Gastrocnemius medialis (tissue), 4 donors: ENCODE measurements at regions not wholly inside any gene's neighbourhood (a gene's known extent, or its start where the extent isn't known, plus 50 kb on each side); places are given as distances from the start of the nearest gene placed in this dataset.

Source experiments
- POLR2A ChIP-seq, 2 donors: fragments of 450-650 bp; IDR thresholded peaks; one replicate each; pipeline ENCODE4 v1.6.1; 2017; ENCODE audit warnings: antibody characterized with exemption in 2 of 2, mild to moderate bottlenecking in 2 of 2, moderate library complexity in 2 of 2
- TF ChIP-seq, protein P1 (sequence below), 5 experiments: fragments of 450-650 bp in 3 of 5; fragments of 200-600 bp in 2 of 5; sonication (generic) in 2 of 5; IDR thresholded peaks in 4 of 5; conservative IDR thresholded peaks in 1 of 5; 1 replicate in 4 of 5; 2 replicates in 1 of 5; pipeline ENCODE4 v1.5.1; 2016 to 2019; ENCODE audit warnings: antibody characterized with exemption in 5 of 5, mild to moderate bottlenecking in 3 of 5, moderate library complexity in 3 of 5

DNA sequence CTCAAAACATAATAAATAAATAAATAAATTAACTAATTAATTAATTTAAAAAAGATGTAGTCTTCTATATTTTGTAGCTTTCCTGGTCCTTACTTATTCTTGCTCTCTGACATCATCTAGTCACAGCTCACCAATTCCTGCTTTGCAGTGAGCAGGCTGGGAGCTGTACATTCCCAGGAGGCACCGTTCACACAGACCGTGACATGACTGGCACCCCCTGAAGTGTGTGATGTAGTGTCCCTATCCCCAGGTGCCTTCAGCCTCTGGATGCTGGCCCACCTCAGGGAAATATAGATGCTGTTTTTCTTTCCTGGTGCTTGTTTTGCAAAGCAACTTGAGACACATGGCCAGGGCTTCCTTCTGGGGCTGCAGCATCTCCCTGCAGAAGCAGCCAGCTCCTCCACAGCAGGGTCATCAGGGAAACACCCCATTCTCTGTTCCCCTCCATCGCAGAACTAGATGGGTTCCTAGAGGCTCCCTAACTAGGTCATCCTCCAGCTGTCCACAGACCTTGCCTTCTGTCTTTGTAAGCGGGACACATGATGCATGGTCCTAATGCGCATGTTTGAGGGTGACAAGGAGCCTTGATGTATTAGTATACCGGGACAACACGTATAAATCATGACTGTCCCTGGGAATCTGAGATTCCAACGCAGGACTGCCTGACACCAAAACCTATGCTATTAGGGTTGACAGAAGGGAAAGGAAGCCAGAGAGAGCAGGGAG, 76.4 kb downstream of the RHOB start:
- TF ChIP-seq, protein P1, sequence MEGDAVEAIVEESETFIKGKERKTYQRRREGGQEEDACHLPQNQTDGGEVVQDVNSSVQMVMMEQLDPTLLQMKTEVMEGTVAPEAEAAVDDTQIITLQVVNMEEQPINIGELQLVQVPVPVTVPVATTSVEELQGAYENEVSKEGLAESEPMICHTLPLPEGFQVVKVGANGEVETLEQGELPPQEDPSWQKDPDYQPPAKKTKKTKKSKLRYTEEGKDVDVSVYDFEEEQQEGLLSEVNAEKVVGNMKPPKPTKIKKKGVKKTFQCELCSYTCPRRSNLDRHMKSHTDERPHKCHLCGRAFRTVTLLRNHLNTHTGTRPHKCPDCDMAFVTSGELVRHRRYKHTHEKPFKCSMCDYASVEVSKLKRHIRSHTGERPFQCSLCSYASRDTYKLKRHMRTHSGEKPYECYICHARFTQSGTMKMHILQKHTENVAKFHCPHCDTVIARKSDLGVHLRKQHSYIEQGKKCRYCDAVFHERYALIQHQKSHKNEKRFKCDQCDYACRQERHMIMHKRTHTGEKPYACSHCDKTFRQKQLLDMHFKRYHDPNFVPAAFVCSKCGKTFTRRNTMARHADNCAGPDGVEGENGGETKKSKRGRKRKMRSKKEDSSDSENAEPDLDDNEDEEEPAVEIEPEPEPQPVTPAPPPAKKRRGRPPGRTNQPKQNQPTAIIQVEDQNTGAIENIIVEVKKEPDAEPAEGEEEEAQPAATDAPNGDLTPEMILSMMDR (IDR thresholded peaks at IDR 0.05 in 4 of 5, conservative IDR thresholded peaks at IDR 0.05 in 1 of 5): no peak
- no peak for TF ChIP-seq POLR2A (IDR thresholded peaks at IDR 0.05)
